HG03108 (cell line): ENCODE measurements at regions not wholly inside any gene's neighbourhood (a gene's known extent, or its start where the extent isn't known, plus 50 kb on each side); places are given as distances from the start of the nearest gene placed in this dataset.
A peak's percentile ranks its signal among the peaks of the same experiment; 100 is the strongest.
"Not testable (repeated sequence)": the region's sequence is repeated elsewhere in the genome, so short reads cannot be mapped to it uniquely, and the experiment has no call there.

Source experiments
- ATAC-seq: cut with Tn5 transposase; IDR thresholded peaks from one replicate; pipeline ENCODE4 v1.9.1; 2021; ENCODE audit warnings: moderate library complexity; ENCODE audit not compliant: unreplicated experiment

GRCh38 chr7:32658467-32658869 lies 163.2 kb downstream of the AVL9 start:
- peak; percentile 68 for ATAC-seq

GRCh38 chr7:32658034-32658433 lies 162.7 kb downstream of the AVL9 start:
- ATAC-seq: peak; percentile 19

- ATAC-seq: not testable (repeated sequence)
Observed at GRCh38 chr7:32654549-32654948, 159.3 kb downstream of the AVL9 start.

GRCh38 chr7:32650356-32650755 lies 155.1 kb downstream of the AVL9 start:
- not testable (repeated sequence) for ATAC-seq

- ATAC-seq: no peak
Observed at GRCh38 chr7:32648408-32649156, 153.3 kb downstream of the AVL9 start.

GRCh38 chr7:32645255-32645654 lies 150.0 kb downstream of the AVL9 start:
- ATAC-seq: not testable (repeated sequence)

GRCh38 chr7:32643194-32643593 lies 147.9 kb downstream of the AVL9 start:
- no peak for ATAC-seq

GRCh38 chr7:32639122-32639521 lies 143.8 kb downstream of the AVL9 start:
- no peak for ATAC-seq

- ATAC-seq: peak; percentile 83
Observed at GRCh38 chr7:32638479-32639121, 143.3 kb downstream of the AVL9 start.
